ENCODE measurements at regions not wholly inside any gene's neighbourhood (a gene's known extent, or its start where the extent isn't known, plus 50 kb on each side); places are given as distances from the start of the nearest gene placed in this dataset.

DNA sequence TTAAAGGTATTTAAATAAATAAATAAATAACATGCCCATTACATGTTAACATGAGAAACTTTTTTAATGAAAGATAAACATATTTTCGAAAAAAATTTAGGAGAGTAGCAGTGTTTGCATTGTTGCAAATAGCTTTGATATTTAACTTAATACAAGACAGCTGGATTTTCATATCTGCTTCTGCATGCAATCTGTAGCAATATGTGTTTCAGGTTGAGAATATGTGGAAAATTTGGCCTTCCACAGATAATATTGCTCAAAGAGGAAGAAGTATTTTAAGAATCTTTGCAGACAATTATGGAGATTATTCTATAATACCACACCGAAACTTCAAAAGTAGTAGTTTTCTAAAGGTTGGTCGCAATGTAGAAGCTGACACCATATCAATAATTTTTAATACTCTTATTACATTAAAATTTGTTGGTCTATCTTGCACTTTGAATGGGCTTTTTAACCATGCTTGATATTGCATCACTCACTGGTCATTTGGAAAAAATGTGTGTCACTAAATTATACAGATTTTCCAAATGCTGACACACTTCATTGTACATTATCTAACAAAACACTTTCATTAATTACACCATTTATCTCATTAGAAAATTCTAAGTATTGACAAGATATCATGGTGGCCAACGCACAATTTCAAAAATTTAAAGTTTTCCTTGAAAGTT, 229.8 kb upstream of the HDAC9 start (continued):
- TF ChIP-seq, protein P1, sequence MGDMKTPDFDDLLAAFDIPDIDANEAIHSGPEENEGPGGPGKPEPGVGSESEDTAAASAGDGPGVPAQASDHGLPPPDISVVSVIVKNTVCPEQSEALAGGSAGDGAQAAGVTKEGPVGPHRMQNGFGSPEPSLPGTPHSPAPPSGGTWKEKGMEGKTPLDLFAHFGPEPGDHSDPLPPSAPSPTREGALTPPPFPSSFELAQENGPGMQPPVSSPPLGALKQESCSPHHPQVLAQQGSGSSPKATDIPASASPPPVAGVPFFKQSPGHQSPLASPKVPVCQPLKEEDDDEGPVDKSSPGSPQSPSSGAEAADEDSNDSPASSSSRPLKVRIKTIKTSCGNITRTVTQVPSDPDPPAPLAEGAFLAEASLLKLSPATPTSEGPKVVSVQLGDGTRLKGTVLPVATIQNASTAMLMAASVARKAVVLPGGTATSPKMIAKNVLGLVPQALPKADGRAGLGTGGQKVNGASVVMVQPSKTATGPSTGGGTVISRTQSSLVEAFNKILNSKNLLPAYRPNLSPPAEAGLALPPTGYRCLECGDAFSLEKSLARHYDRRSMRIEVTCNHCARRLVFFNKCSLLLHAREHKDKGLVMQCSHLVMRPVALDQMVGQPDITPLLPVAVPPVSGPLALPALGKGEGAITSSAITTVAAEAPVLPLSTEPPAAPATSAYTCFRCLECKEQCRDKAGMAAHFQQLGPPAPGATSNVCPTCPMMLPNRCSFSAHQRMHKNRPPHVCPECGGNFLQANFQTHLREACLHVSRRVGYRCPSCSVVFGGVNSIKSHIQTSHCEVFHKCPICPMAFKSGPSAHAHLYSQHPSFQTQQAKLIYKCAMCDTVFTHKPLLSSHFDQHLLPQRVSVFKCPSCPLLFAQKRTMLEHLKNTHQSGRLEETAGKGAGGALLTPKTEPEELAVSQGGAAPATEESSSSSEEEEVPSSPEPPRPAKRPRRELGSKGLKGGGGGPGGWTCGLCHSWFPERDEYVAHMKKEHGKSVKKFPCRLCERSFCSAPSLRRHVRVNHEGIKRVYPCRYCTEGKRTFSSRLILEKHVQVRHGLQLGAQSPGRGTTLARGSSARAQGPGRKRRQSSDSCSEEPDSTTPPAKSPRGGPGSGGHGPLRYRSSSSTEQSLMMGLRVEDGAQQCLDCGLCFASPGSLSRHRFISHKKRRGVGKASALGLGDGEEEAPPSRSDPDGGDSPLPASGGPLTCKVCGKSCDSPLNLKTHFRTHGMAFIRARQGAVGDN (CRISPR knock-in tag; IDR thresholded peaks at IDR 0.05) = no peak
- TF ChIP-seq, protein P2, sequence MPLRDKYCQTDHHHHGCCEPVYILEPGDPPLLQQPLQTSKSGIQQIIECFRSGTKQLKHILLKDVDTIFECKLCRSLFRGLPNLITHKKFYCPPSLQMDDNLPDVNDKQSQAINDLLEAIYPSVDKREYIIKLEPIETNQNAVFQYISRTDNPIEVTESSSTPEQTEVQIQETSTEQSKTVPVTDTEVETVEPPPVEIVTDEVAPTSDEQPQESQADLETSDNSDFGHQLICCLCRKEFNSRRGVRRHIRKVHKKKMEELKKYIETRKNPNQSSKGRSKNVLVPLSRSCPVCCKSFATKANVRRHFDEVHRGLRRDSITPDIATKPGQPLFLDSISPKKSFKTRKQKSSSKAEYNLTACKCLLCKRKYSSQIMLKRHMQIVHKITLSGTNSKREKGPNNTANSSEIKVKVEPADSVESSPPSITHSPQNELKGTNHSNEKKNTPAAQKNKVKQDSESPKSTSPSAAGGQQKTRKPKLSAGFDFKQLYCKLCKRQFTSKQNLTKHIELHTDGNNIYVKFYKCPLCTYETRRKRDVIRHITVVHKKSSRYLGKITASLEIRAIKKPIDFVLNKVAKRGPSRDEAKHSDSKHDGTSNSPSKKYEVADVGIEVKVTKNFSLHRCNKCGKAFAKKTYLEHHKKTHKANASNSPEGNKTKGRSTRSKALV (CRISPR knock-in tag; IDR thresholded peaks at IDR 0.05) = no peak
- TF ChIP-seq, protein P3, sequence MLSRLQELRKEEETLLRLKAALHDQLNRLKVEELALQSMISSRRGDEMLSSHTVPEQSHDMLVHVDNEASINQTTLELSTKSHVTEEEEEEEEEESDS (CRISPR knock-in tag; IDR thresholded peaks at IDR 0.05; ENCODE audit: borderline replicate concordance) = no peak

DNA sequence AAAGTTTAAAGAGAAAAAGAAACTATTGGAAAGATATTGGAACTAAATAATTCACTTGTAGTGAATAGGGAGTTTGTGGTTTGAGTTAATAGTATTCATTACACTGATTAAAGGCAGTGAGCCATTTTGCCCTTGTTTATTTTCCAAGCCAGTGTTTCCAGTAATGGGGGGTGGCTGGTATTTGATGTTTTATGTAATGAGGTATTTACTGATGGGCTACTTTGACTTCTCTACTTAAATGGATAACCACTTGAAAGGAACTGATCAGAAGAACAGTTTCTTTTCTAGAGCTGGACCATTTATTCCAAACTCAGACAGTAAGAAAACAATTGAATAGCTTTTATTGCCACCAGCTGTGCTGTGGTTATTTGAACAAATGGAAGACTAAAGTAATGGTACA, 227.0 kb upstream of the HDAC9 start:
- CTCF ChIA-PET (ENCODE audit: low intra/inter-chr PET ratio, low total read pairs) = no interaction called here
- BruUV-seq (replicated peaks) = no TSS peak
- intact Hi-C loops (cut with micrococcal nuclease; ENCODE audit: unreplicated experiment) = no loop called here
- no peak overlapping the region for H2AFZ ChIP-seq (ENCODE audit: low read length)
- in situ Hi-C loops (cut with HindIII; ENCODE audit: extremely low pct_ligation_motif_present, low pct_unique_long_range_greater_than_20kb) = no loop called here
- TF ChIP-seq CAMTA2 (CRISPR knock-in tag; IDR thresholded peaks at IDR 0.05; ENCODE audit: borderline replicate concordance) = no peak
- TF ChIP-seq, protein P4, sequence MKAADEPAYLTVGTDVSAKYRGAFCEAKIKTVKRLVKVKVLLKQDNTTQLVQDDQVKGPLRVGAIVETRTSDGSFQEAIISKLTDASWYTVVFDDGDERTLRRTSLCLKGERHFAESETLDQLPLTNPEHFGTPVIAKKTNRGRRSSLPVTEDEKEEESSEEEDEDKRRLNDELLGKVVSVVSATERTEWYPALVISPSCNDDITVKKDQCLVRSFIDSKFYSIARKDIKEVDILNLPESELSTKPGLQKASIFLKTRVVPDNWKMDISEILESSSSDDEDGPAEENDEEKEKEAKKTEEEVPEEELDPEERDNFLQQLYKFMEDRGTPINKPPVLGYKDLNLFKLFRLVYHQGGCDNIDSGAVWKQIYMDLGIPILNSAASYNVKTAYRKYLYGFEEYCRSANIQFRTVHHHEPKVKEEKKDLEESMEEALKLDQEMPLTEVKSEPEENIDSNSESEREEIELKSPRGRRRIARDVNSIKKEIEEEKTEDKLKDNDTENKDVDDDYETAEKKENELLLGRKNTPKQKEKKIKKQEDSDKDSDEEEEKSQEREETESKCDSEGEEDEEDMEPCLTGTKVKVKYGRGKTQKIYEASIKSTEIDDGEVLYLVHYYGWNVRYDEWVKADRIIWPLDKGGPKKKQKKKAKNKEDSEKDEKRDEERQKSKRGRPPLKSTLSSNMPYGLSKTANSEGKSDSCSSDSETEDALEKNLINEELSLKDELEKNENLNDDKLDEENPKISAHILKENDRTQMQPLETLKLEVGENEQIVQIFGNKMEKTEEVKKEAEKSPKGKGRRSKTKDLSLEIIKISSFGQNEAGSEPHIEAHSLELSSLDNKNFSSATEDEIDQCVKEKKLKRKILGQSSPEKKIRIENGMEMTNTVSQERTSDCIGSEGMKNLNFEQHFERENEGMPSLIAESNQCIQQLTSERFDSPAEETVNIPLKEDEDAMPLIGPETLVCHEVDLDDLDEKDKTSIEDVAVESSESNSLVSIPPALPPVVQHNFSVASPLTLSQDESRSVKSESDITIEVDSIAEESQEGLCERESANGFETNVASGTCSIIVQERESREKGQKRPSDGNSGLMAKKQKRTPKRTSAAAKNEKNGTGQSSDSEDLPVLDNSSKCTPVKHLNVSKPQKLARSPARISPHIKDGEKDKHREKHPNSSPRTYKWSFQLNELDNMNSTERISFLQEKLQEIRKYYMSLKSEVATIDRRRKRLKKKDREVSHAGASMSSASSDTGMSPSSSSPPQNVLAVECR (CRISPR knock-in tag; IDR thresholded peaks at IDR 0.05; ENCODE audit: borderline replicate concordance) = no peak
- no peak for TF ChIP-seq ZNF431 (CRISPR knock-in tag; IDR thresholded peaks at IDR 0.05; ENCODE audit: borderline replicate concordance, low read depth)
- TF ChIP-seq, protein P5, sequence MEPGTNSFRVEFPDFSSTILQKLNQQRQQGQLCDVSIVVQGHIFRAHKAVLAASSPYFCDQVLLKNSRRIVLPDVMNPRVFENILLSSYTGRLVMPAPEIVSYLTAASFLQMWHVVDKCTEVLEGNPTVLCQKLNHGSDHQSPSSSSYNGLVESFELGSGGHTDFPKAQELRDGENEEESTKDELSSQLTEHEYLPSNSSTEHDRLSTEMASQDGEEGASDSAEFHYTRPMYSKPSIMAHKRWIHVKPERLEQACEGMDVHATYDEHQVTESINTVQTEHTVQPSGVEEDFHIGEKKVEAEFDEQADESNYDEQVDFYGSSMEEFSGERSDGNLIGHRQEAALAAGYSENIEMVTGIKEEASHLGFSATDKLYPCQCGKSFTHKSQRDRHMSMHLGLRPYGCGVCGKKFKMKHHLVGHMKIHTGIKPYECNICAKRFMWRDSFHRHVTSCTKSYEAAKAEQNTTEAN (CRISPR knock-in tag; conservative IDR thresholded peaks at IDR 0.05) = no peak
- no peaks in the 10 kb centered on the region for H3K4me1 ChIP-seq (ENCODE audit: insufficient read depth, low read length)
- no peaks in the 10 kb centered on the region for H3K36me3 ChIP-seq (replicated peaks in 1 of 2; ENCODE audit: control insufficient read depth in 1 of 2, insufficient read depth in 2 of 2, low read length in 2 of 2)
- no peak overlapping the region for H3K27ac ChIP-seq (ENCODE audit: extremely low read length, insufficient read depth, low read length)
- H4K20me1 ChIP-seq (ENCODE audit: insufficient read depth, low read length) = no peaks in the 10 kb centered on the region
- FAIRE-seq (no peak), ATAC-seq (no peak), DNase-seq (ENCODE audit: low spot score) (no peak)
- POLR2A ChIA-PET = no interaction called here
- H3K4me2 ChIP-seq (ENCODE audit: low read depth, low read length) = no peak overlapping the region
- H3K79me2 ChIP-seq (ENCODE audit: insufficient read depth, low read length) = no peaks in the 10 kb centered on the region
- no peaks in the 10 kb centered on the region for H3K9me3 ChIP-seq (ENCODE audit: low read length)
- no peak overlapping the region for H3K4me3 ChIP-seq (replicated peaks in 1 of 3; ENCODE audit: insufficient read depth in 1 of 3, low read depth in 2 of 3, low read length in 3 of 3)
- H3K27me3 ChIP-seq (ENCODE audit: control insufficient read depth in 1 of 2, insufficient read depth in 2 of 2, low read length in 2 of 2) = no peaks in the 10 kb centered on the region
- H3K9ac ChIP-seq (ENCODE audit: insufficient read depth, low read depth, low read length) = no peak overlapping the region
